ENCODE measurements at regions not wholly inside any gene's neighbourhood (a gene's known extent, or its start where the extent isn't known, plus 50 kb on each side); places are given as distances from the start of the nearest gene placed in this dataset.

GRCh38 chr2:187058198-187058597 is 209.2 kb upstream of the ZSWIM2 start:
- TF ChIP-seq, protein P1, sequence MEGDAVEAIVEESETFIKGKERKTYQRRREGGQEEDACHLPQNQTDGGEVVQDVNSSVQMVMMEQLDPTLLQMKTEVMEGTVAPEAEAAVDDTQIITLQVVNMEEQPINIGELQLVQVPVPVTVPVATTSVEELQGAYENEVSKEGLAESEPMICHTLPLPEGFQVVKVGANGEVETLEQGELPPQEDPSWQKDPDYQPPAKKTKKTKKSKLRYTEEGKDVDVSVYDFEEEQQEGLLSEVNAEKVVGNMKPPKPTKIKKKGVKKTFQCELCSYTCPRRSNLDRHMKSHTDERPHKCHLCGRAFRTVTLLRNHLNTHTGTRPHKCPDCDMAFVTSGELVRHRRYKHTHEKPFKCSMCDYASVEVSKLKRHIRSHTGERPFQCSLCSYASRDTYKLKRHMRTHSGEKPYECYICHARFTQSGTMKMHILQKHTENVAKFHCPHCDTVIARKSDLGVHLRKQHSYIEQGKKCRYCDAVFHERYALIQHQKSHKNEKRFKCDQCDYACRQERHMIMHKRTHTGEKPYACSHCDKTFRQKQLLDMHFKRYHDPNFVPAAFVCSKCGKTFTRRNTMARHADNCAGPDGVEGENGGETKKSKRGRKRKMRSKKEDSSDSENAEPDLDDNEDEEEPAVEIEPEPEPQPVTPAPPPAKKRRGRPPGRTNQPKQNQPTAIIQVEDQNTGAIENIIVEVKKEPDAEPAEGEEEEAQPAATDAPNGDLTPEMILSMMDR (IDR thresholded peaks at IDR 0.05), result no peak

DNA sequence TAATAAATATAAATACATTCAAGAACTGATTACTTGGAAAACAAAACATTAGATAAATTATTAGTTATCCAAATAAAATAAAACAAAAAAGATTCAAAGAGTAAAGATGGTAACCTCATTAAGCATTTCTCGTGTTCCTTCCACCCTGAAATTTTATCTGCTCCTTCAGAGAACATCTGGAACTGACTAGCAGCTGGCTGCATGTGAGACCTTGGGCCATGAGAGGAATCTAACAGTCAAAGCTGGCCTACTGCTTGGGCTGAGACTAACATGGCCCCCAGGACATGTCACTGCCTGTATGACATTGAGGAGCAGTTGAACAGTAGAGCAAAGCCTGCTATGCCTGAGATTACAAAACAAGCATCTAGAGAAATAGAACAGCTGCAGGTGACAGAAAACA is 208.5 kb upstream of the ZSWIM2 start:
- TF ChIP-seq, protein P1 (IDR thresholded peaks at IDR 0.05), result no peak

DNA sequence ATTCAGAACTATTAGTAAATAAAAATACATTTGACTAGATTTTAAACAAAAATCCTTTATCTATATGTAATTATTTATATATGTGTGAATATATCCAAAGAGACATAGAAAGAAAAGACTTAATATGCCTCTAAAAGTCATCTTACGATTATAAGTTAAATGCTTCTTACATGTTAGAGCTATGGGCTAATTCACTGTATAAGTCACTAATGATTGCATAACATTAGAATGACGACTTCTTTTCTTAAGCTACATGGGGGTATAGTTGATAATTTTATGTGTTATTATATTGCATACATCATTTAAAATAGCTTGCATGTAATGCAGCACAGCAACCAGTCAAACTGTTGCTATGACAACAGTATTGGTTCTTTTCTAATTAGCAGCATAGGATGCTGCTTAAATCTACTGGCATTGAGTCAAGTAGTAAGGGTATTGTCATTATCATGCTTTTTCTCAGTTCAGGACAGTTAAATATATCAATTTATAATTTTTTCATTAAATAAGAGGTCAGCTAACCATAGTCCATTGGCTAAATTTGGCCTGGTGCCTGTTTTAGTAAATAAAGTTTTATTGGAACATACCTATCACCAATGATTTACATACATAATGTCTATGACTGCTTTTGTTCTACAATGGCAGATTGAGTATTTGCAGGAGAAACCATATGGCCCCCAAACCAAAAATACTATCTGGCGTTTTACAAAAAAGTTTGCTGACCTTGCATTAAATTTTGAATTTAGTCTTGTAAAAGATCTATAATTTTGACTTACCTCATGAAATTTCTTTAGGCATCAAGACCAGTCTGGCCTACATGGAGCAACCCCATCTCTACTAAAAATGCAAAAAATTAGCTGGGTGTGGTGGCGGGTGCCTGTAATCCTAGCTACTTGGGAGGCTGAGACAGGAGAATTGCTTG is 207.7 kb upstream of the ZSWIM2 start:
- TF ChIP-seq, protein P1 (IDR thresholded peaks at IDR 0.05), result no peak

DNA sequence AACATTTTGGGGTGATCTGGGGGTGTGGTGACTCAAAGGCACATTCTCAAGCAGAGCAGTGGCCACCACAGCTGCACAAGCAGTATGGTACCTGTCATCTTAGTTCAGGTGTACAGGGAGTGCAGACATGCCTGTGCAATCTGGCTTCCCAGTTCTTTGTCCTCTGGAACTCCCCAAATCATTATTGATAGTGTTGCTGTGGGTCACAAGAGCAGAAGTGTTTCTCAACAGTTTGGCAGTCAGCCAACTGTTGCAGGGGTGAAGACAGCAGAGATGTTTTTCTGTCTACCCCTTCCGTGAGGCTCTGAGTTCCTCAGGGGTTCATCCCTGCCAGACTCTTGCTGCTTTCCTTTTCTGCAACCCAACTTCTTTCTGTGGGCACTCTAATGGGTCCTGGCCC is 206.5 kb upstream of the ZSWIM2 start:
- TF ChIP-seq, protein P1 (IDR thresholded peaks at IDR 0.05), result no peak

GRCh38 chr2:187054501-187055319 is 205.7 kb upstream of the ZSWIM2 start:
- TF ChIP-seq, protein P1 (IDR thresholded peaks at IDR 0.05), result no peak

DNA sequence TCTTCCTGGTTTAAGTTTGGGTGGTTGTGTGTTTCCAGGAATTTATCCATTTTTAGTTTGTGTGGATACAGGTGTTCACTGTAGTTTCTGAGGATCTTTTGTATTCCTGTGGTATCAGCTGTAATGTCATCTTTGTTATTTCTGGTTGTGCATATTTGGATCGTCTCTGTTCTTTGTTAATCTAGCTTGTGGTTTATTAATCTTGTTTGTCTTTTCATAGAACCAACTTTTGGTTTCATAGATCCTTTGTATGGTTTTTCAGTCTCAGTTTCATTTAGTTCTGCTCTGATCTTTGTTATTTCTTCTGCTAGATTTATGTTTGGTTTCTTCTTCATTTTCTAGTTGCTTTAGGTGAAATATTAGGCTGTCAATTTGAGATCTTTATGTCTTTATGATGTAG is 202.4 kb upstream of the ZSWIM2 start:
- TF ChIP-seq, protein P1 (IDR thresholded peaks at IDR 0.05), result no peak

DNA sequence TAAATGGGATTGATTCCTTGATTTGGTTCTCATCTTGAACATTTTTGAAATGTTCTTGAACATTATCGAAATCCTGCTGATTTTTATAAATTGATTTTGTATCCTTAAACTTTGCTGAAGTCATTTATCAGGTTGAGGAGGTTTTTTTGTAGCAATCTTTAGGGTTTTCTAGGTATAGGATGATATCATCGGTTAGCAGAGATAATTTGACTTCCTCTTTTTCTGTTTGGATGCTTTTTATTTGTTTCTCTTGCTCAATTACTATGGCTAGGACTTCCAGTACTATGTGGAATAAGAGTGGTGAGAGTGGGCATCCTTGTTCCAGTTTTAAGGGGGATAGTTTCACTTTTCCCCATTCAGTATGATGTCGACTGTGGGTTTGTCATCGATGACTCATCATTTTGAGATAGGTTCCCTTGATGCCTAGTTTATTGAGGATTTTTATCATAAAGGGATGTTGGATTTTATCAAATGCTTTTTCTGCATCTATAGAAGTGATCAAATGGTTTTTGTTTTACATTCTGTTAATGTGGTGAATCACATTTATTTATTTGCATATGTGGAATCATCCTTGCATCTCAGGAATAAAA is 201.5 kb upstream of the ZSWIM2 start:
- TF ChIP-seq, protein P1 (IDR thresholded peaks at IDR 0.05), result no peak

All from LNCAP (cell line).